Liver (tissue), 3 donors: ENCODE measurements at regions not wholly inside any gene's neighbourhood (a gene's known extent, or its start where the extent isn't known, plus 50 kb on each side); places are given as distances from the start of the nearest gene placed in this dataset.

Experiments
- FOXA1 ChIP-seq: IDR thresholded peaks from 2 replicates; pipeline ENCODE4 v1.6.1; 2016; ENCODE audit warnings: antibody characterized with exemption
- FOXA2 ChIP-seq: IDR thresholded peaks from 2 replicates; pipeline ENCODE4 v1.6.1; 2016; ENCODE audit warnings: antibody characterized with exemption
- GABPA ChIP-seq, 2 donors: IDR thresholded peaks in 1 of 2; conservative IDR thresholded peaks in 1 of 2; 2 replicates each; pipeline ENCODE4 v1.6.1; 2016; ENCODE audit warnings: antibody characterized with exemption in 2 of 2, mild to moderate bottlenecking in 1 of 2, moderate library complexity in 1 of 2
- JUND ChIP-seq, 2 donors: IDR thresholded peaks; 2 replicates each; pipeline ENCODE4 v1.6.1; 2016; ENCODE audit warnings: antibody characterized with exemption in 2 of 2
- MAX ChIP-seq: IDR thresholded peaks from 2 replicates; pipeline ENCODE4 v1.6.1; 2016; ENCODE audit warnings: antibody characterized with exemption
- NR2F2 ChIP-seq: IDR thresholded peaks from 2 replicates; pipeline ENCODE4 v1.6.1; 2016; ENCODE audit warnings: antibody characterized with exemption
- RAD21 ChIP-seq, 2 donors: IDR thresholded peaks; 2 replicates each; pipeline ENCODE4 v1.6.1; 2016; ENCODE audit warnings: antibody characterized with exemption in 2 of 2, mild to moderate bottlenecking in 2 of 2
- REST ChIP-seq: IDR thresholded peaks from 2 replicates; pipeline ENCODE4 v1.6.1; 2016; ENCODE audit warnings: antibody characterized with exemption, mild to moderate bottlenecking
- SP1 ChIP-seq: IDR thresholded peaks from 2 replicates; pipeline ENCODE4 v1.6.1; 2018; ENCODE audit warnings: antibody characterized with exemption, mild to moderate bottlenecking
- TAF1 ChIP-seq: conservative IDR thresholded peaks from 2 replicates; pipeline ENCODE4 v1.6.1; 2016; ENCODE audit warnings: antibody characterized with exemption, mild to moderate bottlenecking
- YY1 ChIP-seq: IDR thresholded peaks from 2 replicates; pipeline ENCODE4 v1.6.1; 2016; ENCODE audit warnings: antibody characterized with exemption, mild to moderate bottlenecking
- ZBTB33 ChIP-seq: IDR thresholded peaks from 2 replicates; pipeline ENCODE4 v1.6.1; 2016; ENCODE audit warnings: antibody characterized with exemption
- TF ChIP-seq, protein P1 (sequence below): fragments of 150-350 bp; IDR thresholded peaks from 2 replicates; pipeline ENCODE4 v1.5.1; 2017; ENCODE audit warnings: improper control_type of control experiment, low read depth, low read length; ENCODE audit not compliant: missing input control
- donor health status: healthy.
- donor health status: healthy.

GRCh38 chr10:123398180-123398591, 244.0 kb downstream of the BUB3 start:
- TF ChIP-seq FOXA1: no peak
- TF ChIP-seq, protein P1, sequence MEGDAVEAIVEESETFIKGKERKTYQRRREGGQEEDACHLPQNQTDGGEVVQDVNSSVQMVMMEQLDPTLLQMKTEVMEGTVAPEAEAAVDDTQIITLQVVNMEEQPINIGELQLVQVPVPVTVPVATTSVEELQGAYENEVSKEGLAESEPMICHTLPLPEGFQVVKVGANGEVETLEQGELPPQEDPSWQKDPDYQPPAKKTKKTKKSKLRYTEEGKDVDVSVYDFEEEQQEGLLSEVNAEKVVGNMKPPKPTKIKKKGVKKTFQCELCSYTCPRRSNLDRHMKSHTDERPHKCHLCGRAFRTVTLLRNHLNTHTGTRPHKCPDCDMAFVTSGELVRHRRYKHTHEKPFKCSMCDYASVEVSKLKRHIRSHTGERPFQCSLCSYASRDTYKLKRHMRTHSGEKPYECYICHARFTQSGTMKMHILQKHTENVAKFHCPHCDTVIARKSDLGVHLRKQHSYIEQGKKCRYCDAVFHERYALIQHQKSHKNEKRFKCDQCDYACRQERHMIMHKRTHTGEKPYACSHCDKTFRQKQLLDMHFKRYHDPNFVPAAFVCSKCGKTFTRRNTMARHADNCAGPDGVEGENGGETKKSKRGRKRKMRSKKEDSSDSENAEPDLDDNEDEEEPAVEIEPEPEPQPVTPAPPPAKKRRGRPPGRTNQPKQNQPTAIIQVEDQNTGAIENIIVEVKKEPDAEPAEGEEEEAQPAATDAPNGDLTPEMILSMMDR: no peak
- TF ChIP-seq JUND (IDR thresholded peaks at IDR 0.05): no peak
- TF ChIP-seq REST: no peak
- TF ChIP-seq RAD21 (IDR thresholded peaks at IDR 0.05): no peak
- TF ChIP-seq ZBTB33: no peak
- TF ChIP-seq TAF1: no peak
- TF ChIP-seq SP1: no peak
- TF ChIP-seq GABPA (IDR thresholded peaks at IDR 0.05 in 1 of 2, conservative IDR thresholded peaks at IDR 0.05 in 1 of 2): no peak
- no peak for TF ChIP-seq NR2F2
- TF ChIP-seq MAX: no peak
- TF ChIP-seq YY1: no peak
- no peak for TF ChIP-seq FOXA2
